Lung (tissue), 11 donors: ENCODE measurements at regions not wholly inside any gene's neighbourhood (a gene's known extent, or its start where the extent isn't known, plus 50 kb on each side); places are given as distances from the start of the nearest gene placed in this dataset.
A peak's percentile ranks its signal among the peaks of the same experiment; 100 is the strongest.

Experiments used
- ATAC-seq: fragments of 200-7000 bp; cut with Tn5 transposase; one replicate; pipeline ENCODE4 v1.9.1; 2020; ENCODE audit warnings: moderate number of reproducible peaks; ENCODE audit not compliant: insufficient read depth, low FRiP score
- DNase-seq, 3 donors: peaks; one replicate each; pipeline ENCODE4 v3.0.0-alpha.2; 2013 to 2017
- H3K27ac ChIP-seq, 2 donors: one replicate each; pipeline ENCODE4 v1.5.1; 2013; ENCODE audit warnings: mild to moderate bottlenecking in 2 of 2, moderate library complexity in 2 of 2, control low read depth in 1 of 2, inconsistent platforms in 1 of 2, low read depth in 1 of 2, low read length in 1 of 2
- H3K27me3 ChIP-seq, 3 donors: one replicate each; pipeline ENCODE4 v1.5.1; 2013; ENCODE audit warnings: low read length in 2 of 3; ENCODE audit not compliant: control insufficient read depth in 3 of 3, insufficient read depth in 3 of 3
- H3K36me3 ChIP-seq, 4 donors: one replicate each; pipeline ENCODE4 v1.5.1; 2013; ENCODE audit warnings: low read length in 4 of 4, mild to moderate bottlenecking in 1 of 4, moderate library complexity in 1 of 4; ENCODE audit not compliant: control insufficient read depth in 4 of 4, insufficient read depth in 4 of 4
- H3K4me1 ChIP-seq, 5 donors: one replicate each; pipeline ENCODE4 v1.5.1; 2013; ENCODE audit warnings: low read length in 5 of 5, mild to moderate bottlenecking in 2 of 5, moderate library complexity in 1 of 5; ENCODE audit not compliant: control insufficient read depth in 5 of 5, insufficient read depth in 5 of 5
- H3K4me3 ChIP-seq: one replicate; pipeline ENCODE4 v1.5.1; 2013; ENCODE audit warnings: mild to moderate bottlenecking, control low read depth, moderate library complexity
- H3K9ac ChIP-seq, 2 donors: one replicate each; pipeline ENCODE4 v1.5.1; 2013; ENCODE audit warnings: low read length in 2 of 2, control low read depth in 1 of 2; ENCODE audit not compliant: insufficient read depth in 1 of 2
- H3K9me3 ChIP-seq, 4 donors: one replicate each; pipeline ENCODE4 v1.5.1; 2013; ENCODE audit warnings: low read length in 3 of 4, mild to moderate bottlenecking in 1 of 4, moderate library complexity in 1 of 4; ENCODE audit not compliant: control insufficient read depth in 4 of 4, insufficient read depth in 3 of 4
- WGBS, 2 donors: extraction: QIAGEN DNeasy Blood & Tissue Kit; methylation state at CpG; one replicate each; pipeline ENCODE4 v1.1.7; 2013; 5-methylcytosine and 5-hydroxymethylcytosine counted together
- TF ChIP-seq, protein P1 (sequence below): IDR thresholded peaks from 2 replicates; pipeline ENCODE4 v1.5.1; 2012; ENCODE audit warnings: mild to moderate bottlenecking; ENCODE audit errors: control extremely low read depth, extremely low read depth
- donor health status: control.
- donor health status: control.
- donor health status: Bipolar disorder and iron deficiency.
- donor health status: healthy.
- donor health status: DM: yes; HTN: yes; CAD: no.

DNA sequence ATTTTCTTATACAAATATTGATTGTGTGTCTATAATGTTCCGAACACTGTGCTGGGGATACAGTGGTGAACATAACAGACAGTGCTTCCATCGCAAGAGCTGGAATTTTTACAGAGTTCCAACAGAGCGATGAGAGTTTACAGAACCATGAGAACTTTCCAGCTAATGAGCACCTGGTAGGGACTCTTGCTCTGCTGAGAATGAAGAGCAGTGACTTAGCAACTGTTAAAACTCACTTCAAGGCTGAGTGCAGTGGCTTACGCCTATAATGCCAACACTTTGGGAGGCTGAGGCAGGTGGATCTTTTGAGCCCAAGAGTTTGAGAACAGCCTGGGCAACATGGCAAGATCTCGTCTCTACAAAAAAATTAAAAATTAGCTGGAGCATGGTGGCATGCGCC lies 113.8 kb upstream of the DIO2 start:
- DNase-seq = no peak
- TF ChIP-seq, protein P1, sequence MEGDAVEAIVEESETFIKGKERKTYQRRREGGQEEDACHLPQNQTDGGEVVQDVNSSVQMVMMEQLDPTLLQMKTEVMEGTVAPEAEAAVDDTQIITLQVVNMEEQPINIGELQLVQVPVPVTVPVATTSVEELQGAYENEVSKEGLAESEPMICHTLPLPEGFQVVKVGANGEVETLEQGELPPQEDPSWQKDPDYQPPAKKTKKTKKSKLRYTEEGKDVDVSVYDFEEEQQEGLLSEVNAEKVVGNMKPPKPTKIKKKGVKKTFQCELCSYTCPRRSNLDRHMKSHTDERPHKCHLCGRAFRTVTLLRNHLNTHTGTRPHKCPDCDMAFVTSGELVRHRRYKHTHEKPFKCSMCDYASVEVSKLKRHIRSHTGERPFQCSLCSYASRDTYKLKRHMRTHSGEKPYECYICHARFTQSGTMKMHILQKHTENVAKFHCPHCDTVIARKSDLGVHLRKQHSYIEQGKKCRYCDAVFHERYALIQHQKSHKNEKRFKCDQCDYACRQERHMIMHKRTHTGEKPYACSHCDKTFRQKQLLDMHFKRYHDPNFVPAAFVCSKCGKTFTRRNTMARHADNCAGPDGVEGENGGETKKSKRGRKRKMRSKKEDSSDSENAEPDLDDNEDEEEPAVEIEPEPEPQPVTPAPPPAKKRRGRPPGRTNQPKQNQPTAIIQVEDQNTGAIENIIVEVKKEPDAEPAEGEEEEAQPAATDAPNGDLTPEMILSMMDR = no peak
- no peak overlapping the region for H3K27ac ChIP-seq
- H3K9me3 ChIP-seq = no peaks in the 10 kb centered on the region
- no peaks in the 10 kb centered on the region for H3K36me3 ChIP-seq
- H3K27me3 ChIP-seq = no peaks in the 10 kb centered on the region
- 92 to 96% methylated on average over 6 of the region's 6 CpGs for WGBS, 2 donors
- H3K4me1 ChIP-seq = peaks cover 0 to 12% (median 0%) of the 10 kb centered on the region in 5 donors
- ATAC-seq = no peak
- H3K4me3 ChIP-seq = no peak overlapping the region
- no peak overlapping the region for H3K9ac ChIP-seq

DNA sequence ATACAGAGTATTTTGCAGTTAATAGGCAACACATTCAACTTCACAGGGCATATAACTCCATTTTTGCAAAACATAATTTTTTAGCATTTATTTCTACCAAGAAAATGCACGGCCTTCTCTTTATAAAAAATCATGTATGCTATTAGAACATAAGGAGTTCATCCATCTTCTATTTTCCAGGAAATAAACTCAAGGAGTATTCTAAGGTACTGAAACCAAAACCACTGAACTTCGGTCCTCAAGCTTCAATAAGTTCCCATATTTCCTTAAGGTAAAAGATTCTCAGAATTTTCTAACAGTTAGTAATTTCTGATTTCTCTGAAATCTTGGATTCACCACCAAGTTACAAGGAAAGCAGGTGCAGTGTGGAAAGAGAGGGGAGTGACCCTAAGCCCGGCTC lies 113.3 kb upstream of the DIO2 start:
- 80 to 87% methylated on average over 3 of the region's 3 CpGs for WGBS, 2 donors
- peaks cover 0 to 12% (median 0%) of the 10 kb centered on the region in 5 donors for H3K4me1 ChIP-seq
- no peak overlapping the region for H3K27ac ChIP-seq
- H3K4me3 ChIP-seq = no peak overlapping the region
- no peak overlapping the region for H3K9ac ChIP-seq
- TF ChIP-seq, protein P1 = no peak
- H3K27me3 ChIP-seq = no peaks in the 10 kb centered on the region
- no peaks in the 10 kb centered on the region for H3K36me3 ChIP-seq
- no peak for DNase-seq
- H3K9me3 ChIP-seq = peaks cover 0 to under 1% (median 0%) of the 10 kb centered on the region in 4 donors
- no peak for ATAC-seq

DNA sequence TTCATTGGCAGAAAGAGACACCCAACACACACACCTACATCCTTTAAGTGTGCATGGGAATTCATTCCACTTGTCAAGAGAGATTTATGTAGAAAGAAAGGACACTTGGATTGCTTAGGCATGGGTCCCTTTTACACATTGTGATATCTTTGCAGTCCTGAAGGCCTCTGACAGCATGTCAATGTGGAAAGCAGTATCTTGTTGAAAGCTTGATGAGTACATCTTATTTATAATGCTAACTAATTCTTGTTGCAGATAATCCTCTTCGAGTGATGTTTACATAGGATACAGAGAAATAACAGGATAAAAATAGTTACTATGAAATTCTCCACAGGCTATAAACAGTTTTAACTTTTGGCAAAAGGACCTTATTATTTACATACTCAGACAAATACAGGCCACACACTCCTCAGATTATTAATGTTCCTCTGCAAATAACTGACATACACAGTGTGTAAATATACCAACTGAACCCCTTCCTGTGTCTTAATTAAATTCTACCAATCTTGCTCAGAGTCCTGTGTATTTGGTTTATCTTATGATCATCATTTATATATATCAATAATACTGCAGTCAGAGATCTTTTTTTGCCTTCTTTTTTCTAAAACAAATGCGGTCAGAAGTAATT lies 111.8 kb upstream of the DIO2 start:
- peaks cover 0 to 3% (median 1%) of the 10 kb centered on the region in 4 donors for H3K9me3 ChIP-seq
- 53 to 63% methylated on average over 2 of the region's 2 CpGs for WGBS, 2 donors
- no peak overlapping the region for H3K4me3 ChIP-seq
- H3K27ac ChIP-seq = no peak overlapping the region
- DNase-seq (peak in 2 of 3 donors; percentile 31 to 46), ATAC-seq (no peak)
- TF ChIP-seq, protein P1 = no peak
- H3K9ac ChIP-seq = no peak overlapping the region
- H3K4me1 ChIP-seq = peaks cover 0 to 15% (median 0%) of the 10 kb centered on the region in 5 donors
- H3K36me3 ChIP-seq = no peaks in the 10 kb centered on the region
- no peaks in the 10 kb centered on the region for H3K27me3 ChIP-seq

DNA sequence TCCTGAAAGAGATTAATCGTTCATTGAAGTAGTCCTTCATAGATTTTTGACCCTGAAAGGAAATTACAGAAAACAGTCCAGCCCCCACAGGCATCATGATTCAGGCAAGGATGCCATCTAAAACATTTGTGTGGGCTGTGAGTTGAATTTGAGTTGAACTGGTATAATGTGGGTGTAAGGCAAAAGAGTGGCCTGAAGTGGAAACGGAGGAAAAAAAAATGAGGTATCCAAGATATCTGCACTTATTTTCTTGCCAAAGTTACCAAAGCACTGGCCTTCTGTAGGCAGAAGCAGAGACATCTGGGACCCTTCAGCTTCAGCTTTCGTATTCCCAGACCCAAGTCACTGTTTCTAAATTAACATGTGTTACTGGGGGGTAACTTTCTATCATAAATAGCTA lies 105.1 kb upstream of the DIO2 start:
- no peak for ATAC-seq
- Histone ChIP-seq H3K9me3 (peaks cover 0 to 3% (median 1%) of the 10 kb centered on the region in 4 donors), H3K36me3 (no peaks in the 10 kb centered on the region), H3K9ac (no peak overlapping the region), H3K27ac (no peak overlapping the region), H3K4me3 (no peak overlapping the region), H3K4me1 (peaks cover 0 to 48% (median 0%) of the 10 kb centered on the region in 5 donors), H3K27me3 (no peaks in the 10 kb centered on the region)
- TF ChIP-seq, protein P1 = no peak
- DNase-seq = peak; percentile 68 to 92 (median 87)
- WGBS, 2 donors = 61 to 66% methylated on average over 3 of the region's 3 CpGs
